ENCODE measurements at regions not wholly inside any gene's neighbourhood (a gene's known extent, or its start where the extent isn't known, plus 50 kb on each side); places are given as distances from the start of the nearest gene placed in this dataset.
A peak's percentile ranks its signal among the peaks of the same experiment; 100 is the strongest.

- 83 to 90% methylated on average over 2 of the region's 2 CpGs for WGBS, 2 donors
- Histone ChIP-seq H3K4me1 (peaks cover 0 to 4% of the 10 kb centered on the region in 2 donors), H3K27ac (no peak overlapping the region), H3K9me3 (no peaks in the 10 kb centered on the region), H3K4me3 (replicated peaks in 1 of 3) (no peak overlapping the region), H3K36me3 (no peaks in the 10 kb centered on the region), H3K27me3 (no peaks in the 10 kb centered on the region)
- no peak for TF ChIP-seq POLR2A (IDR thresholded peaks at IDR 0.05)
- intact Hi-C loops (cut with DNase I): no loop called here
- DNase-seq: no peak
Measured at GRCh38 chr11:110787680-110788079, 75.4 kb upstream of the ARHGAP20 start.

GRCh38 chr11:110786226-110786902 lies 74.1 kb upstream of the ARHGAP20 start:
- no peaks in the 10 kb centered on the region for H3K27me3 ChIP-seq
- WGBS, 2 donors: 89 to 97% methylated on average over 1 of the region's 1 CpG
- DNase-seq: no peak
- no peaks in the 10 kb centered on the region for H3K36me3 ChIP-seq
- H3K27ac ChIP-seq: no peak overlapping the region
- H3K4me1 ChIP-seq: peaks cover 0 to 7% of the 10 kb centered on the region in 2 donors
- intact Hi-C loops (cut with DNase I): no loop called here
- H3K4me3 ChIP-seq (replicated peaks in 1 of 3): no peak overlapping the region
- TF ChIP-seq, protein P1, sequence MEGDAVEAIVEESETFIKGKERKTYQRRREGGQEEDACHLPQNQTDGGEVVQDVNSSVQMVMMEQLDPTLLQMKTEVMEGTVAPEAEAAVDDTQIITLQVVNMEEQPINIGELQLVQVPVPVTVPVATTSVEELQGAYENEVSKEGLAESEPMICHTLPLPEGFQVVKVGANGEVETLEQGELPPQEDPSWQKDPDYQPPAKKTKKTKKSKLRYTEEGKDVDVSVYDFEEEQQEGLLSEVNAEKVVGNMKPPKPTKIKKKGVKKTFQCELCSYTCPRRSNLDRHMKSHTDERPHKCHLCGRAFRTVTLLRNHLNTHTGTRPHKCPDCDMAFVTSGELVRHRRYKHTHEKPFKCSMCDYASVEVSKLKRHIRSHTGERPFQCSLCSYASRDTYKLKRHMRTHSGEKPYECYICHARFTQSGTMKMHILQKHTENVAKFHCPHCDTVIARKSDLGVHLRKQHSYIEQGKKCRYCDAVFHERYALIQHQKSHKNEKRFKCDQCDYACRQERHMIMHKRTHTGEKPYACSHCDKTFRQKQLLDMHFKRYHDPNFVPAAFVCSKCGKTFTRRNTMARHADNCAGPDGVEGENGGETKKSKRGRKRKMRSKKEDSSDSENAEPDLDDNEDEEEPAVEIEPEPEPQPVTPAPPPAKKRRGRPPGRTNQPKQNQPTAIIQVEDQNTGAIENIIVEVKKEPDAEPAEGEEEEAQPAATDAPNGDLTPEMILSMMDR (IDR thresholded peaks at IDR 0.05): no peak
- TF ChIP-seq POLR2A (IDR thresholded peaks at IDR 0.05): no peak
- no peaks in the 10 kb centered on the region for H3K9me3 ChIP-seq

DNA sequence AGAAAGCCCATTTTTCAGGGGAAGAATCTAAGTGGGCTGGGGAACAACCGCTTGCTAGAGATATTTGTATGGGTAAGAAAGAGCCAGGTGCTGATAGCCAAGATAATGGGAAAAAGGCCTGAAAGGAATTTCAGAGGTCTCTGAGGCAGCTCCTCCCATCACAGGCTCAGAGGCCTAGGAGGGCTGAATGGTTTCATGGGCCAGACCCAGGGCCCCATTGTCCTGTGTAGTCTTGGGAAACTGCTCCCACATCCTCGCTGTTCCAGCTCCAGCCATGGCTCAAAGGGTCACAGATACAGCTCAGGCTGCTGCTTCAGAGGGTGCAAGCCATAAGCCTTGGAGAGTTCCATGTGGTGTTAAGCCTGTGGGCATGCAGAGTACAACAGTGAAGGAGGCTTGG lies 73.2 kb upstream of the ARHGAP20 start:
- WGBS, 2 donors: 91 to 92% methylated on average over 2 of the region's 2 CpGs
- DNase-seq: no peak
- intact Hi-C loops (cut with DNase I): no loop called here
- Histone ChIP-seq H3K27ac (no peak overlapping the region), H3K4me1 (peaks cover 0 to 7% of the 10 kb centered on the region in 2 donors), H3K9me3 (no peaks in the 10 kb centered on the region), H3K27me3 (no peaks in the 10 kb centered on the region), H3K36me3 (no peaks in the 10 kb centered on the region), H3K4me3 (replicated peaks in 1 of 3) (no peak overlapping the region)
- TF ChIP-seq POLR2A (IDR thresholded peaks at IDR 0.05): no peak
- TF ChIP-seq, protein P1 (IDR thresholded peaks at IDR 0.05): no peak

GRCh38 chr11:110782616-110783015 lies 70.4 kb upstream of the ARHGAP20 start:
- H3K27ac ChIP-seq: no peak overlapping the region
- no peaks in the 10 kb centered on the region for H3K36me3 ChIP-seq
- H3K27me3 ChIP-seq: no peaks in the 10 kb centered on the region
- DNase-seq: no peak
- TF ChIP-seq, protein P1 (IDR thresholded peaks at IDR 0.05): no peak
- no peak for TF ChIP-seq POLR2A (IDR thresholded peaks at IDR 0.05)
- H3K9me3 ChIP-seq: no peaks in the 10 kb centered on the region
- peaks cover 12 to 13% of the 10 kb centered on the region in 2 donors for H3K4me1 ChIP-seq
- WGBS, 2 donors: 49 to 72% methylated on average over 2 of the region's 2 CpGs
- intact Hi-C loops (cut with DNase I): no loop called here
- no peak overlapping the region for H3K4me3 ChIP-seq (replicated peaks in 1 of 3)

DNA sequence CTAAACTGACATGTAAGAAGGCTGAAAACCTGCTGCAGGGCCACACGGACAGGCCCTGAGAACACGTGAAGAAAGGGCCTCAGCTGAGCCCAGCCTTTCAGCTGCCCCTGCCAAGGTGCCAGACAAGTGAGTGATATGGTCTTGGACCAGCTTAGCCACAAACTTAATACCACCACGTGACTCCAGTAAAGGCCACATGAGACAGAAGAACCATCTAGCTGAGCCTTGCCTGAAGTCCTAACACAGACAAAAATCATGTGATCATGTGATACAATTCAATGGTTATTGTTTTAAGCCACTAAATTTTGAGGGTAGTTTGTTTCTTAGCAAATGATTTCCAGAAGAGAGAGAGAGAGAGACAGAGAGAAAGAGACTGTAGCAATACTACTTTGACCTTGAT lies 66.9 kb upstream of the ARHGAP20 start:
- Histone ChIP-seq H3K4me3 (replicated peaks in 1 of 3) (no peak overlapping the region), H3K36me3 (no peaks in the 10 kb centered on the region), H3K27me3 (no peaks in the 10 kb centered on the region), H3K4me1 (peaks cover 15 to 18% of the 10 kb centered on the region in 2 donors), H3K27ac (peak overlapping the region in 1 of 3 donors; percentile 56), H3K9me3 (no peaks in the 10 kb centered on the region)
- intact Hi-C loops (cut with DNase I): no loop called here
- WGBS, 2 donors: 94 to 96% methylated on average over 3 of the region's 3 CpGs
- TF ChIP-seq, protein P1 (IDR thresholded peaks at IDR 0.05): no peak
- no peak for TF ChIP-seq POLR2A (IDR thresholded peaks at IDR 0.05)
- DNase-seq: no peak

All from thyroid gland (tissue), 4 donors.